Heart left ventricle (tissue), 16 donors: ENCODE measurements at regions not wholly inside any gene's neighbourhood (a gene's known extent, or its start where the extent isn't known, plus 50 kb on each side); places are given as distances from the start of the nearest gene placed in this dataset.

Experiments used
- ATAC-seq, 4 donors: fragments of 200-7000 bp; cut with Tn5 transposase; one replicate each; pipeline ENCODE4 v1.9.1; 2020 to 2022; ENCODE audit warnings: moderate library complexity in 4 of 4, mild to moderate bottlenecking in 3 of 4, moderate number of reproducible peaks in 1 of 4
- DNase-seq, 5 donors: peaks; one replicate each; pipeline ENCODE4 v3.0.0-alpha.2; 2020
- H3K27ac ChIP-seq, 12 donors: fragments of 200-600 bp; sonication (generic) in 4 of 12; one replicate each; pipeline versions ENCODE4 v1.5.0 to v1.8.0; 2016 to 2022; ENCODE audit warnings: mild to moderate bottlenecking in 2 of 12
- H3K27me3 ChIP-seq, 9 donors: fragments of 200-600 bp; sonication (generic) in 2 of 9; one replicate each; pipeline versions ENCODE4 v1.5.1 to v1.8.0; 2016 to 2022; ENCODE audit warnings: mild to moderate bottlenecking in 3 of 9
- H3K36me3 ChIP-seq, 9 donors: fragments of 200-600 bp; sonication (generic) in 2 of 9; one replicate each; pipeline versions ENCODE4 v1.5.0 to v1.8.0; 2018 to 2022; ENCODE audit warnings: mild to moderate bottlenecking in 2 of 9
- H3K4me1 ChIP-seq, 12 donors: fragments of 200-600 bp; sonication (generic) in 4 of 12; one replicate each; pipeline versions ENCODE4 v1.5.0 to v1.8.0; 2016 to 2022; ENCODE audit warnings: mild to moderate bottlenecking in 3 of 12
- H3K4me3 ChIP-seq, 12 donors: fragments of 200-600 bp; sonication (generic) in 4 of 12; one replicate each; pipeline versions ENCODE4 v1.5.0 to v1.8.0; 2017 to 2022; ENCODE audit warnings: mild to moderate bottlenecking in 9 of 12, moderate library complexity in 4 of 12
- H3K9me3 ChIP-seq, 12 donors: fragments of 200-600 bp; sonication (generic) in 4 of 12; one replicate each; pipeline versions ENCODE4 v1.5.0 to v1.8.0; 2016 to 2022; ENCODE audit warnings: mild to moderate bottlenecking in 1 of 12
- POLR2A ChIP-seq, 2 donors: fragments of 450-650 bp; IDR thresholded peaks; one replicate each; pipeline ENCODE4 v1.6.1; 2017; ENCODE audit warnings: antibody characterized with exemption in 2 of 2, mild to moderate bottlenecking in 2 of 2, moderate library complexity in 2 of 2
- WGBS, 4 donors: extraction: QIAGEN DNeasy Blood & Tissue Kit in 2 of 4; methylation state at CpG; one replicate each; pipeline versions ENCODE4 v1.1.5 to v1.1.7; 2013 to 2018; 5-methylcytosine and 5-hydroxymethylcytosine counted together
- intact Hi-C, 10 donors: fragments of 100-400 bp; cut with DNase I; formaldehyde crosslinking; loops; one replicate each; pipeline versions ENCODE4 v1.11.1 to v1.14.2; 2022
- TF ChIP-seq, protein P1 (sequence below), 12 donors: fragments of 200-600 bp; sonication (generic) in 4 of 12; IDR thresholded peaks; one replicate each; pipeline versions ENCODE4 v1.5.0 to v1.8.0; 2018 to 2022; ENCODE audit warnings: antibody characterized with exemption in 12 of 12, mild to moderate bottlenecking in 5 of 12
- donor health status: ischemic (EF 13 %, LVEDD 7.1; RV severe dilation, severe dysfunction).
- donor health status: healthy with polysubstance abuse.
- donor health status: DM: no; HTN: yes; CAD: no.
- donor health status: DM: no; HTN: no; CAD: no.
- donor health status: ischemic (EF 25% LVEDD 6.9; RV normal size, moderate dysfunction).
- donor health status: ischemic (EF 25% LVEDD 5.7; RV mildly dilated, moderate dysfunction).
- donor health status: healthy.
- donor health status: DM: yes; HTN: yes; CAD: no.
- donor health status: ischemic (EF 35%, LVEDD 5.7; RV mildly dilated, moderate dysfunction).
- donor health status: nonischemic (EF 11% LVEDD 7.7; RV severe dilation, severe dysfunction).
- donor health status: DM: yes; HTN: yes; CAD: no.
- donor health status: PGD.
- donor health status: ischemic (EF 29% LVEDD 5.4; RV normal size, mild dysfunction).
- donor health status: nonischemic (EF 23%, LVEDD 6.1; RV moderate dilation, normal function).

DNA sequence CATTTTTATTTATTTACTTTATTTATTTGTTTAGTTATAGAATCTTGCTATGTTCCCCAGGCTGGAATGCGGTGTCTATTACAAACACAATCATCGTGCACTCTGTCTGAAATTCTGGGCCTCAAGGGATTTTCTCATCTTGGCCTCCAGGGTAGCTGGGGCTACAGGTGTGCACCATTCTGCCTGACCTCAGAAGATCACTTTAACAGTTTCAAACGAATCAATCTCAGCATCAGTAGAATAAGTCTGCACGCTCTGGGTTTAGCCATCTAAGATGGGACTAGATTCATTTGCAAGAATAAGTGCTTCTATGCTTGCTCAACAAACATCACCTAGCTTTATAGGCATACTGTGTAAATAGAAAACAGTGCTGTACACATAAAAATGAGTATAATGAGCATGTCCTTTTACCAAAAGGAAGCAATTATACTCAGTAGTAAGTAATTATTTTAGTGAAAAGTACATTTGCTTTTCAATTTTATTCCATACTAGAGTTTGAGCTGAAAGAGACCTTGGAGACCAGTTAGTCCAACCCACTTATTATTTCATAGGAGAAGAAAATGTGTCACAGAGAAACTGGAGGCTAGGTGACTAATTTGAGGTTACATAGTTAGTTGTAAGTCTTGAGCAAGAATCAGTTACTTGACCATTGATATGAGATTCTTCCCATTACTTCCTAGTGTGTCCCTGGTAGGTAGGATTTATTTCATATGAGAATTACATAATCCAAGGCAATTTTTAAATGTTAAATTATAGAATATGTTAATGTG, 456.5 kb upstream of the LMO3 start:
- DNase-seq (no peak), ATAC-seq (no peak)
- H3K27me3 ChIP-seq: no peaks in the 10 kb centered on the region
- H3K4me3 ChIP-seq: no peak overlapping the region
- H3K4me1 ChIP-seq: no peaks in the 10 kb centered on the region
- no peak for TF ChIP-seq POLR2A (IDR thresholded peaks at IDR 0.05)
- TF ChIP-seq, protein P1, sequence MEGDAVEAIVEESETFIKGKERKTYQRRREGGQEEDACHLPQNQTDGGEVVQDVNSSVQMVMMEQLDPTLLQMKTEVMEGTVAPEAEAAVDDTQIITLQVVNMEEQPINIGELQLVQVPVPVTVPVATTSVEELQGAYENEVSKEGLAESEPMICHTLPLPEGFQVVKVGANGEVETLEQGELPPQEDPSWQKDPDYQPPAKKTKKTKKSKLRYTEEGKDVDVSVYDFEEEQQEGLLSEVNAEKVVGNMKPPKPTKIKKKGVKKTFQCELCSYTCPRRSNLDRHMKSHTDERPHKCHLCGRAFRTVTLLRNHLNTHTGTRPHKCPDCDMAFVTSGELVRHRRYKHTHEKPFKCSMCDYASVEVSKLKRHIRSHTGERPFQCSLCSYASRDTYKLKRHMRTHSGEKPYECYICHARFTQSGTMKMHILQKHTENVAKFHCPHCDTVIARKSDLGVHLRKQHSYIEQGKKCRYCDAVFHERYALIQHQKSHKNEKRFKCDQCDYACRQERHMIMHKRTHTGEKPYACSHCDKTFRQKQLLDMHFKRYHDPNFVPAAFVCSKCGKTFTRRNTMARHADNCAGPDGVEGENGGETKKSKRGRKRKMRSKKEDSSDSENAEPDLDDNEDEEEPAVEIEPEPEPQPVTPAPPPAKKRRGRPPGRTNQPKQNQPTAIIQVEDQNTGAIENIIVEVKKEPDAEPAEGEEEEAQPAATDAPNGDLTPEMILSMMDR (IDR thresholded peaks at IDR 0.05): no peak
- WGBS, 4 donors: 75 to 79% (median 78%) methylated on average over 4 of the region's 4 CpGs
- intact Hi-C loops: no loop called here
- no peaks in the 10 kb centered on the region for H3K36me3 ChIP-seq
- no peak overlapping the region for H3K27ac ChIP-seq
- peaks cover 0 to 4% (median 0%) of the 10 kb centered on the region in 12 donors for H3K9me3 ChIP-seq

DNA sequence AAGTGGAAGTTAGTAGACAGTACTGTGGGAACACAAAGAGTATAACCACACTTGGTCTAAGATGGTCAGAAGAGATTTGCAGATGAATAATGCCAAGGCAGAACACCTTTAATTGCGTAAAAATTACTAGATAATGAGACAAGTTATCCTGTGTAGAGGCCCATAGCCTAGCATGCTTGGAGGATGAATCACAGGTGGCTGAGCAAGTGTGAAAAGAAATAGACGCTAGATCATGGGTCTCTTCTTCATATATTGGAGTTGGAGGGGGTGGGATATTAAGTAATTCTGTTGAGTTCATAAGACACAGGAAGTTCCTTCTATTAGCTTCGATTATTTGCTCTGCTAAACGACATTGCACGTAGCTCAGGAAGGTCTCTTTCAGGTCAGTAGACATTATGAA, 454.3 kb upstream of the LMO3 start:
- Histone ChIP-seq H3K27ac (no peak overlapping the region), H3K9me3 (peaks cover 0 to 16% (median 0%) of the 10 kb centered on the region in 12 donors), H3K4me1 (no peaks in the 10 kb centered on the region), H3K27me3 (no peaks in the 10 kb centered on the region), H3K4me3 (no peak overlapping the region), H3K36me3 (no peaks in the 10 kb centered on the region)
- no peak for ATAC-seq
- WGBS, 4 donors: 63 to 72% (median 71%) methylated on average over 5 of the region's 5 CpGs
- TF ChIP-seq, protein P1 (IDR thresholded peaks at IDR 0.05): no peak
- no peak for TF ChIP-seq POLR2A (IDR thresholded peaks at IDR 0.05)
- intact Hi-C loops: no loop called here
- DNase-seq: no peak

DNA sequence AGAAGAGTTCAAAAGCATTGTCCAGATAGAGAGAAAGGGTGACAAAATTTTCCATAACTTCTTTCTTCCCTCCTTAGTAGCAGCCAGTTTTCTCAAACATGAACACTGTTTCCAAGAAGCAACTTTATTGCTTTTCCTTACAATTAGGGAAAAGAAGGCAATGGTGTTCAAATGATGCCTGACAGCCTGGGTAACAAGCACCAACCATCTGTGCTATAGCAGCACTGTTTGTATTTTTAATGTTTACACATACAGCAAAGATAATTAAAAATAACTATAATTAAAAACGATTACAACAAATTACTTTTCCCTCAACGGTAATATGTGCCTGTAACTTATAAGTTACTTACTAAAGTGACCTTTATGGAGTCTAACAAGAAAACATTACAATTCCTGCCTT, 450.6 kb upstream of the LMO3 start:
- no peak overlapping the region for H3K4me3 ChIP-seq
- no peaks in the 10 kb centered on the region for H3K4me1 ChIP-seq
- H3K9me3 ChIP-seq: peaks cover 0 to 22% (median 0%) of the 10 kb centered on the region in 12 donors
- no peak overlapping the region for H3K27ac ChIP-seq
- DNase-seq: no peak
- TF ChIP-seq, protein P1 (IDR thresholded peaks at IDR 0.05): no peak
- no peak for TF ChIP-seq POLR2A (IDR thresholded peaks at IDR 0.05)
- intact Hi-C loops: no loop called here
- H3K36me3 ChIP-seq: no peaks in the 10 kb centered on the region
- H3K27me3 ChIP-seq: no peaks in the 10 kb centered on the region
- ATAC-seq: no peak
- 62 to 67% (median 65%) methylated on average over 2 of the region's 2 CpGs for WGBS, 4 donors

DNA sequence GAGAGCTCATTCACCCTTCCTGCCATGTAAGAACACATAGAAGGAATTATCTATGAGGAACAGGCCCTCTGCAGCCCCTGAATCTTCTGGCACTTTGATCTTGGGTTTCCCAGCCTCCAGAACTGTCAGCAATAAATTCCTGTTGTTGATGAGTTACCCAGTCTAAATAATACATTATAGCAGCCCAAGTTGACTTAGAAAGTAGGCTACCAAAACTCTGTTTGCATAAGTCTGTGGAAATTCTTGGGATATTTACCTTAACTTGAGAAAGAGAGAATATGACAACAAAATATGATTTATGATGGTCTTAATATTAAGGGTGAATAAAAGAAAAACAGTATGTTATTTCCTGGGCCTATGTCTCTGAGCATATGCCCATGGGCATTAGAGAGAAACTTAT, 433.0 kb upstream of the LMO3 start:
- DNase-seq: no peak
- H3K27me3 ChIP-seq: peaks cover 0 to 2% (median 0%) of the 10 kb centered on the region in 9 donors
- no peaks in the 10 kb centered on the region for H3K4me1 ChIP-seq
- H3K4me3 ChIP-seq: no peak overlapping the region
- no peak for ATAC-seq
- H3K9me3 ChIP-seq: no peaks in the 10 kb centered on the region
- intact Hi-C loops: no loop called here
- H3K36me3 ChIP-seq: no peaks in the 10 kb centered on the region
- no peak overlapping the region for H3K27ac ChIP-seq
- TF ChIP-seq, protein P1 (IDR thresholded peaks at IDR 0.05): no peak
- TF ChIP-seq POLR2A (IDR thresholded peaks at IDR 0.05): no peak
